H1 (cell line): ENCODE measurements at regions not wholly inside any gene's neighbourhood (a gene's known extent, or its start where the extent isn't known, plus 50 kb on each side); places are given as distances from the start of the nearest gene placed in this dataset.

Source experiments
- CBX8 ChIP-seq: fragments of 300-800, 300-1000 bp; sonication (generic); IDR thresholded peaks from 2 replicates; pipeline ENCODE4 v1.7.1; 2016; ENCODE audit warnings: low read depth, low read length, borderline replicate concordance
- SRF ChIP-seq: IDR thresholded peaks from 2 replicates; pipeline ENCODE4 v1.6.1; 2011; ENCODE audit warnings: mild to moderate bottlenecking, low read depth, low read length, moderate library complexity

DNA sequence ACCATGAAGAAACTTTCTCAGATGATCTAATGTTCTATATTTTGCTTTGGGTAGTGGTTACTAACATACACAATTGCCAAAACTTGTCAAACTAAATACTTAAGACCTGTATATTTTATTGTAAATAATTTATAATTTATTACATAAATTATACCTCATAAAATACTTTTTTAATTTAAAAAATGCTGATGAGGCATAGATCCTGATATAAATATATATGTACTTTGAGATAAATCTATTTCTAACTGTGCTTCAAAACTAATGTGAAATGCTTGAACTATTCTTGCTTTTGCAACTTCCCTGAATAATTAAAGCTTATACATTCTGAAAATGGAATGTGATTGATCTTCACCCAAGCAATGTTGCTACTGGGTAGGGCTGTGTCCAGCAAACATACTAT lies 568.8 kb downstream of the INSC start (continued):
- TF ChIP-seq CBX8 (no peak), SRF (no peak)
